ENCODE measurements at regions not wholly inside any gene's neighbourhood (a gene's known extent, or its start where the extent isn't known, plus 50 kb on each side); places are given as distances from the start of the nearest gene placed in this dataset.
"Not testable (repeated sequence)": the region's sequence is repeated elsewhere in the genome, so short reads cannot be mapped to it uniquely, and the experiment has no call there.

- DNase-seq (ENCODE audit: low spot score) = no peak
Measured at GRCh38 chr2:150266931-150267330, 220.5 kb downstream of the RND3 start.

GRCh38 chr2:150264442-150264841 is 223.0 kb downstream of the RND3 start:
- DNase-seq (ENCODE audit: low spot score) = no peak

GRCh38 chr2:150261691-150262090 is 225.8 kb downstream of the RND3 start:
- DNase-seq (ENCODE audit: low spot score) = no peak

GRCh38 chr2:150260636-150261035 is 226.8 kb downstream of the RND3 start:
- no peak for DNase-seq (ENCODE audit: low spot score)

- DNase-seq (ENCODE audit: low spot score) = no peak
Measured at GRCh38 chr2:150259746-150260145, 227.7 kb downstream of the RND3 start.

- no peak for DNase-seq (ENCODE audit: low spot score)
Measured at GRCh38 chr2:150258781-150259307, 228.6 kb downstream of the RND3 start.

GRCh38 chr2:150256736-150257135 is 230.7 kb downstream of the RND3 start:
- no peak for DNase-seq (ENCODE audit: low spot score)

GRCh38 chr2:150255528-150255927 is 231.9 kb downstream of the RND3 start:
- no peak for DNase-seq (ENCODE audit: low spot score)

- not testable (repeated sequence) for DNase-seq (ENCODE audit: low spot score)
Measured at GRCh38 chr2:150249735-150250134, 237.7 kb downstream of the RND3 start.

- DNase-seq (ENCODE audit: low spot score) = no peak
Measured at GRCh38 chr2:150247481-150247880, 240.0 kb downstream of the RND3 start.

GRCh38 chr2:150234787-150235446 is 252.6 kb downstream of the RND3 start:
- no peak for DNase-seq (ENCODE audit: low spot score)

- DNase-seq (ENCODE audit: low spot score) = no peak
Measured at GRCh38 chr2:150232871-150233270, 254.6 kb downstream of the RND3 start.

GRCh38 chr2:150232321-150232720 is 255.1 kb downstream of the RND3 start:
- DNase-seq (ENCODE audit: low spot score) = no peak

- DNase-seq (ENCODE audit: low spot score) = no peak
Measured at GRCh38 chr2:150230616-150231015, 256.9 kb downstream of the RND3 start.

- DNase-seq (ENCODE audit: low spot score) = no peak
Measured at GRCh38 chr2:150230004-150230403, 257.5 kb downstream of the RND3 start.

GRCh38 chr2:150228936-150229335 is 258.5 kb downstream of the RND3 start:
- DNase-seq (ENCODE audit: low spot score) = no peak

GRCh38 chr2:150225030-150225429 is 262.4 kb downstream of the RND3 start:
- DNase-seq (ENCODE audit: low spot score) = no peak

GRCh38 chr2:150224321-150224720 is 263.1 kb downstream of the RND3 start:
- DNase-seq (ENCODE audit: low spot score) = no peak

- DNase-seq (ENCODE audit: low spot score) = no peak
Measured at GRCh38 chr2:150222942-150223341, 264.5 kb downstream of the RND3 start.

GRCh38 chr2:150222379-150222778 is 265.1 kb downstream of the RND3 start:
- no peak for DNase-seq (ENCODE audit: low spot score)

- DNase-seq (ENCODE audit: low spot score) = no peak
Measured at GRCh38 chr2:150219861-150220260, 267.6 kb downstream of the RND3 start.

- no peak for DNase-seq (ENCODE audit: low spot score)
Measured at GRCh38 chr2:150215041-150215440, 272.4 kb downstream of the RND3 start.

GRCh38 chr2:150214626-150215025 is 272.8 kb downstream of the RND3 start:
- no peak for DNase-seq (ENCODE audit: low spot score)

- DNase-seq (ENCODE audit: low spot score) = no peak
Measured at GRCh38 chr2:150212722-150213171, 274.7 kb downstream of the RND3 start.

Data from cerebellar cortex (tissue), 1 donor.